H1 (cell line): ENCODE measurements at regions not wholly inside any gene's neighbourhood (a gene's known extent, or its start where the extent isn't known, plus 50 kb on each side); places are given as distances from the start of the nearest gene placed in this dataset.

Experiments
- CTCF ChIA-PET: fragments of 300-600 bp; sonication (Branson Sonifier 250); formaldehyde crosslinking; loops from one replicate; lab custom pipeline; 2021; ENCODE audit not compliant: partially characterized antibody; lab: Charles Lee
- POLR2A ChIA-PET: fragments of 300-600 bp; sonication (Branson Sonifier 250); formaldehyde crosslinking; loops from one replicate; lab custom pipeline; 2021; ENCODE audit warnings: inconsistent platforms; ENCODE audit not compliant: partially characterized antibody; lab: Charles Lee
- DNase-seq, 2 experiments: peaks; one replicate each; pipeline versions ENCODE4 v3.0.0 to v3.0.0-alpha.2; 2010 to 2022; ENCODE audit warnings: low spot score in 2 of 2, low read depth in 1 of 2, mixed read lengths in 1 of 2
- FAIRE-seq: peaks from 2 replicates; lab custom pipeline; 2011; peaks lifted over from hg19 to GRCh38; lab: Jason Lieb, UNC
- H2AFZ ChIP-seq: 2 replicates; pipeline ENCODE4 v1.8.1; 2012; ENCODE audit warnings: low read length, inconsistent platforms
- H2AK5ac ChIP-seq: 2 replicates; pipeline ENCODE4 v1.6.1; 2013; ENCODE audit warnings: low read depth, low read length
- H2BK120ac ChIP-seq: replicated peaks from 2 replicates; pipeline ENCODE3; 2013; ENCODE audit warnings: low read depth, low read length, inconsistent platforms
- H2BK12ac ChIP-seq: 2 replicates; pipeline ENCODE4 v1.6.1; 2013; ENCODE audit warnings: low read depth, low read length
- H2BK15ac ChIP-seq: 2 replicates; pipeline ENCODE4 v1.6.1; 2013; ENCODE audit warnings: low read length
- H2BK20ac ChIP-seq: 2 replicates; pipeline ENCODE4 v1.6.1; 2013; ENCODE audit warnings: low read length
- H2BK5ac ChIP-seq: 2 replicates; pipeline ENCODE4 v1.6.1; 2013; ENCODE audit warnings: low read depth, low read length
- H3K14ac ChIP-seq: 2 replicates; pipeline ENCODE4 v1.6.1; 2013; ENCODE audit warnings: inconsistent platforms; ENCODE audit not compliant: insufficient read length
- H3K18ac ChIP-seq: 2 replicates; pipeline ENCODE4 v1.6.1; 2013; ENCODE audit warnings: low read length; ENCODE audit errors: extremely low read depth
- H3K23ac ChIP-seq: 2 replicates; pipeline ENCODE4 v1.6.1; 2013; ENCODE audit warnings: inconsistent platforms; ENCODE audit not compliant: insufficient read length
- H3K23me2 ChIP-seq: 2 replicates; pipeline ENCODE4 v1.6.1; 2013; ENCODE audit warnings: low read depth, low read length
- H3K27ac ChIP-seq: 2 replicates; pipeline ENCODE4 v1.6.1; 2011; ENCODE audit warnings: low read depth, low read length, inconsistent platforms
- H3K27me3 ChIP-seq, 4 experiments: replicated peaks in 1 of 4; 1 replicate in 1 of 4; 2 replicates in 3 of 4; pipeline versions ENCODE4 v1.6.1 to v1.8.1; 2011 to 2013; ENCODE audit warnings: low read length in 3 of 4, mild to moderate bottlenecking in 3 of 4, inconsistent platforms in 2 of 4, mixed read lengths in 2 of 4, moderate library complexity in 1 of 4; ENCODE audit not compliant: control insufficient read depth in 3 of 4, insufficient read depth in 3 of 4; ENCODE audit errors: extremely low read depth in 1 of 4
- H3K36me3 ChIP-seq, 4 experiments: 2 replicates each; pipeline versions ENCODE4 v1.6.1 to v1.8.1; 2011 to 2013; ENCODE audit warnings: mild to moderate bottlenecking in 4 of 4, low read length in 3 of 4, moderate library complexity in 2 of 4, control low read depth in 1 of 4, inconsistent platforms in 1 of 4; ENCODE audit not compliant: insufficient read depth in 4 of 4, control insufficient read depth in 2 of 4
- H3K4ac ChIP-seq: replicated peaks from 2 replicates; pipeline ENCODE3; 2013; ENCODE audit warnings: low read length, low read depth, mixed read lengths, inconsistent platforms; ENCODE audit not compliant: insufficient read length
- H3K4me1 ChIP-seq, 4 experiments: replicated peaks in 1 of 4; 1 replicate in 1 of 4; 2 replicates in 3 of 4; pipeline versions ENCODE4 v1.6.1 to v1.8.1; 2011 to 2013; ENCODE audit warnings: low read length in 3 of 4, inconsistent platforms in 2 of 4, mixed read lengths in 1 of 4; ENCODE audit not compliant: insufficient read depth in 4 of 4, control insufficient read depth in 3 of 4
- H3K4me2 ChIP-seq, 2 experiments: 2 replicates each; pipeline versions ENCODE4 v1.6.1 to v1.8.1; 2011 to 2013; ENCODE audit warnings: low read depth in 2 of 2, low read length in 2 of 2, control low read depth in 1 of 2, inconsistent platforms in 1 of 2, mild to moderate bottlenecking in 1 of 2; ENCODE audit not compliant: insufficient read depth in 1 of 2
- H3K4me3 ChIP-seq, 4 experiments: fragments of 200-600, 300-600 bp in 1 of 4; sonication (generic), shearing (Covaris generic), sonication (Bioruptor Twin) in 1 of 4; 2 replicates each; pipeline versions ENCODE4 v1.5.1 to v1.8.1; 2011 to 2016; ENCODE audit warnings: low read length in 4 of 4, low read depth in 3 of 4, control low read depth in 2 of 4, inconsistent platforms in 2 of 4, mild to moderate bottlenecking in 2 of 4, mixed read lengths in 1 of 4, moderate library complexity in 1 of 4; ENCODE audit not compliant: insufficient read depth in 2 of 4; ENCODE audit errors: extremely low read depth in 1 of 4
- H3K56ac ChIP-seq: replicated peaks from 2 replicates; pipeline ENCODE3; 2013; ENCODE audit warnings: low read depth, mild to moderate bottlenecking, mixed read lengths, low read length, inconsistent platforms; ENCODE audit not compliant: insufficient read length
- H3K79me1 ChIP-seq: 2 replicates; pipeline ENCODE4 v1.6.1; 2013; ENCODE audit warnings: low read depth, low read length, control low read depth
- H3K79me2 ChIP-seq, 2 experiments: 2 replicates each; pipeline versions ENCODE4 v1.6.1 to v1.8.1; 2012 to 2013; ENCODE audit warnings: low read length in 2 of 2, mild to moderate bottlenecking in 2 of 2, inconsistent platforms in 1 of 2; ENCODE audit not compliant: insufficient read depth in 2 of 2, control insufficient read depth in 1 of 2
- H3K9ac ChIP-seq, 4 experiments: replicated peaks in 1 of 4; 1 replicate in 1 of 4; 2 replicates in 3 of 4; pipeline versions ENCODE4 v1.6.1 to v1.8.1; 2011 to 2013; ENCODE audit warnings: low read depth in 3 of 4, low read length in 3 of 4, control low read depth in 2 of 4, mild to moderate bottlenecking in 2 of 4, moderate library complexity in 2 of 4, inconsistent platforms in 1 of 4; ENCODE audit errors: extremely low read depth in 1 of 4
- H3K9me3 ChIP-seq, 2 experiments: 2 replicates each; pipeline versions ENCODE4 v1.6.1 to v1.8.1; 2012 to 2013; ENCODE audit warnings: mild to moderate bottlenecking in 2 of 2, moderate library complexity in 2 of 2, control low read depth in 1 of 2, inconsistent platforms in 1 of 2, low read depth in 1 of 2, low read length in 1 of 2, mixed read lengths in 1 of 2; ENCODE audit not compliant: insufficient read depth in 2 of 2
- H4K20me1 ChIP-seq, 2 experiments: replicated peaks in 1 of 2; 2 replicates each; pipeline versions ENCODE3 to v1.8.1; 2011 to 2013; ENCODE audit warnings: inconsistent platforms in 2 of 2, low read length in 2 of 2, mild to moderate bottlenecking in 1 of 2; ENCODE audit not compliant: insufficient read depth in 2 of 2, control insufficient read depth in 1 of 2
- H4K5ac ChIP-seq: 2 replicates; pipeline ENCODE4 v1.6.1; 2013; ENCODE audit warnings: low read length, low read depth, mixed read lengths, inconsistent platforms; ENCODE audit not compliant: insufficient read length
- H4K8ac ChIP-seq: 2 replicates; pipeline ENCODE4 v1.8.0; 2013; ENCODE audit warnings: mild to moderate bottlenecking, moderate library complexity, low read length, inconsistent platforms; ENCODE audit not compliant: insufficient read depth; ENCODE audit errors: extremely low read depth
- H4K91ac ChIP-seq: replicated peaks from 2 replicates; pipeline ENCODE3; 2013; ENCODE audit warnings: low read length, mixed read lengths, inconsistent platforms; ENCODE audit not compliant: insufficient read length
- FOSL1 ChIP-seq: IDR thresholded peaks from 2 replicates; pipeline ENCODE4 v1.6.1; 2011; ENCODE audit warnings: mild to moderate bottlenecking, low read depth, low read length, moderate library complexity; ENCODE audit not compliant: insufficient read depth
- HDAC6 ChIP-seq: IDR thresholded peaks from one replicate; pipeline ENCODE4 v1.7.1; 2012; ENCODE audit warnings: low read depth, mild to moderate bottlenecking, inconsistent platforms, low read length, moderate library complexity
- JUN ChIP-seq: IDR thresholded peaks from 2 replicates; pipeline ENCODE4 v1.6.1; 2011; ENCODE audit warnings: low read depth, mild to moderate bottlenecking, improper control_type of control experiment, low read length
- RAD21 ChIP-seq, 2 experiments: IDR thresholded peaks in 1 of 2; conservative IDR thresholded peaks in 1 of 2; 2 replicates each; pipeline ENCODE4 v1.6.1; 2011; ENCODE audit warnings: low read depth in 2 of 2, low read length in 2 of 2, improper control_type of control experiment in 1 of 2, inconsistent platforms in 1 of 2, mild to moderate bottlenecking in 1 of 2, moderate library complexity in 1 of 2
- RBBP5 ChIP-seq: IDR thresholded peaks from 2 replicates; pipeline ENCODE4 v1.7.1; 2012; ENCODE audit warnings: low read depth, mild to moderate bottlenecking, inconsistent platforms, low read length, moderate library complexity, borderline replicate concordance
- TCF12 ChIP-seq: IDR thresholded peaks from 2 replicates; pipeline ENCODE4 v1.6.1; 2011; ENCODE audit warnings: low read depth, mild to moderate bottlenecking, low read length
- TEAD4 ChIP-seq: IDR thresholded peaks from 2 replicates; pipeline ENCODE4 v1.6.1; 2012; ENCODE audit warnings: low read depth, low read length, inconsistent platforms, mixed read lengths
- WGBS, 2 experiments: shearing (Covaris generic) in 1 of 2; methylation state at CpG; one replicate each; pipeline versions ENCODE4 v1.1.6 to v1.1.7; 2013 to 2015; ENCODE audit warnings: low lambda C conversion rate in 2 of 2, mixed read lengths in 2 of 2, inconsistent platforms in 1 of 2, low coverage in 1 of 2, missing lambda C conversion rate in 1 of 2; ENCODE audit not compliant: insufficient replicate concordance in 2 of 2, insufficient coverage in 1 of 2, insufficient read length in 1 of 2; ENCODE audit errors: extremely low coverage in 1 of 2, missing lambda C conversion rate in 1 of 2; 5-methylcytosine and 5-hydroxymethylcytosine counted together
- TF ChIP-seq, protein P1 (sequence below), 3 experiments: IDR thresholded peaks; 1 replicate in 2 of 3; 2 replicates in 1 of 3; pipeline versions ENCODE4 v1.5.1 to v1.6.1; 2011; ENCODE audit warnings: low read length in 3 of 3, mild to moderate bottlenecking in 3 of 3, inconsistent platforms in 2 of 3, low read depth in 1 of 3, moderate library complexity in 1 of 3; ENCODE audit not compliant: insufficient read depth in 1 of 3; ENCODE audit errors: control extremely low read depth in 1 of 3

DNA sequence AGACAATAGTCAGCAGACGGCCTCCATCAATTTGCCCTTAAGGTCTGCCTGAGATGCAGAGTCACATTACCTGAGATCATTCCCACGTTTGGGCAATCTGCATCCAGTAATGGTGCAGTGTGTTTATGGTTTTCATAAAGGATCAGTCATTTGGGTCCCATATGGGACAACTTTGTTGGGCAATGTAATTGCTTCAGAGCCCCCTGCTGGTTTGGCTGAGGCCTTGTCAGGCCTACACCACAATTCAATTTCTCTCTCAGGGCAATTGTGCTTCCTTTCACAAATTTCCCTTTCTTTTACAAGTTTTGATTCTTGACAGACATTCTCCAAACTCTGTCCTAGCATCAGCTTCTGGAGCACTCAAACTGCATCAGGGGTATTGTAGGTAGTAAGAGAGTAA, 191.2 kb upstream of the SSTR1 start:
- CTCF ChIA-PET: interaction anchor here (0.6 to 2.3 kb wide), 12 partner anchors 11 to 182 kb away, joined by 3 to 19 read pairs (median 3); no protein-coding TSS in a partner anchor
- Histone ChIP-seq H3K4me3 (no peak overlapping the region), H2BK12ac (no peak overlapping the region; the same call in 1 of the 2 replicates), H3K4ac (no peak overlapping the region), H3K23me2 (no peaks in the 10 kb centered on the region), H3K4me1 (no peaks in the 10 kb centered on the region; a peak in 1 of 7 replicates), H3K36me3 (peaks cover 0 to 10% (median 1%) of the 10 kb centered on the region in 4 experiments; a peak in 2 of 8 replicates), H3K14ac (no peak overlapping the region), H2AK5ac (no peak overlapping the region), H2BK15ac (no peak overlapping the region), H3K27me3 (no peaks in the 10 kb centered on the region), H2AFZ (no peak overlapping the region), H4K5ac (no peak overlapping the region), H3K27ac (no peak overlapping the region), H2BK20ac (no peak overlapping the region), H3K23ac (no peak overlapping the region), H4K8ac (no peak overlapping the region), H3K79me1 (no peaks in the 10 kb centered on the region), H3K18ac (no peak overlapping the region), H4K91ac (no peak overlapping the region), H3K56ac (no peak overlapping the region), H4K20me1 (no peaks in the 10 kb centered on the region), H3K9ac (no peak overlapping the region), H2BK120ac (no peak overlapping the region), H2BK5ac (no peak overlapping the region), H3K9me3 (peaks cover 29 to 31% of the 10 kb centered on the region in 2 experiments), H3K4me2 (no peak overlapping the region), H3K79me2 (no peaks in the 10 kb centered on the region)
- 78% methylated on average over 2 of the region's 2 CpGs; no CpG with 5 or more reads in 1 of the 2 experiments for WGBS, 2 experiments
- POLR2A ChIA-PET: interaction anchor here (0.9 to 1.6 kb wide), 4 partner anchors 43 to 189 kb away, joined by 3 to 5 read pairs (median 4); no protein-coding TSS in a partner anchor
- TF ChIP-seq HDAC6 (no peak), JUN (no peak), RBBP5 (no peak), TEAD4 (no peak), RAD21 (IDR thresholded peaks at IDR 0.05 in 1 of 2, conservative IDR thresholded peaks at IDR 0.05 in 1 of 2; ENCODE audit: low read depth in 2 of 2, low read length in 2 of 2) (peak in 1 of 2 experiments; percentile 43; a peak in 2 of 4 replicates), FOSL1 (no peak), TCF12 (no peak)
- TF ChIP-seq, protein P1, sequence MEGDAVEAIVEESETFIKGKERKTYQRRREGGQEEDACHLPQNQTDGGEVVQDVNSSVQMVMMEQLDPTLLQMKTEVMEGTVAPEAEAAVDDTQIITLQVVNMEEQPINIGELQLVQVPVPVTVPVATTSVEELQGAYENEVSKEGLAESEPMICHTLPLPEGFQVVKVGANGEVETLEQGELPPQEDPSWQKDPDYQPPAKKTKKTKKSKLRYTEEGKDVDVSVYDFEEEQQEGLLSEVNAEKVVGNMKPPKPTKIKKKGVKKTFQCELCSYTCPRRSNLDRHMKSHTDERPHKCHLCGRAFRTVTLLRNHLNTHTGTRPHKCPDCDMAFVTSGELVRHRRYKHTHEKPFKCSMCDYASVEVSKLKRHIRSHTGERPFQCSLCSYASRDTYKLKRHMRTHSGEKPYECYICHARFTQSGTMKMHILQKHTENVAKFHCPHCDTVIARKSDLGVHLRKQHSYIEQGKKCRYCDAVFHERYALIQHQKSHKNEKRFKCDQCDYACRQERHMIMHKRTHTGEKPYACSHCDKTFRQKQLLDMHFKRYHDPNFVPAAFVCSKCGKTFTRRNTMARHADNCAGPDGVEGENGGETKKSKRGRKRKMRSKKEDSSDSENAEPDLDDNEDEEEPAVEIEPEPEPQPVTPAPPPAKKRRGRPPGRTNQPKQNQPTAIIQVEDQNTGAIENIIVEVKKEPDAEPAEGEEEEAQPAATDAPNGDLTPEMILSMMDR (IDR thresholded peaks at IDR 0.05; ENCODE audit: control extremely low read depth in 1 of 3, insufficient read depth in 1 of 3, low read depth in 1 of 3, low read length in 3 of 3): peak; percentile 12 to 59 (median 33); a peak in 3 of 4 replicates
- DNase-seq: no peak
- no peak for FAIRE-seq
